ENCODE measurements at regions not wholly inside any gene's neighbourhood (a gene's known extent, or its start where the extent isn't known, plus 50 kb on each side); places are given as distances from the start of the nearest gene placed in this dataset.

- TF ChIP-seq XRCC4 (IDR thresholded peaks at IDR 0.05; ENCODE audit: extremely low read depth, insufficient read depth, insufficient read length) (no peak), ETS2 (tag; IDR thresholded peaks at IDR 0.05; ENCODE audit: borderline replicate concordance, poor library complexity, severe bottlenecking) (no peak), HMGN3 (IDR thresholded peaks at IDR 0.05; ENCODE audit: borderline replicate concordance, extremely low read depth, insufficient read length, low read depth, low read length) (no peak), HDAC3 (IDR thresholded peaks at IDR 0.05; ENCODE audit: borderline replicate concordance, partially characterized antibody) (no peak), YBX1 (IDR thresholded peaks at IDR 0.05) (no peak)
Measured at GRCh38 chr6:168385858-168386735, 54.9 kb upstream of the SMOC2 start (continued).

- Histone ChIP-seq H3K27me3 (ENCODE audit: control insufficient read depth in 2 of 2, insufficient read depth in 2 of 2, low read length in 2 of 2) (peaks cover 9 to 58% of the 10 kb centered on the region in 2 experiments; a peak in 4 of 5 replicates), H3K27ac (ENCODE audit: extremely low read depth, low read depth, low read length) (no peak overlapping the region; the same call in 2 of the 3 replicates), H3K4me1 (replicated peaks in 1 of 2; ENCODE audit: control insufficient read depth in 2 of 2, insufficient read depth in 2 of 2, low read length in 2 of 2) (no peaks in the 10 kb centered on the region), H3K36me3 (ENCODE audit: control insufficient read depth, insufficient read depth, low read length) (no peaks in the 10 kb centered on the region), H3K79me2 (ENCODE audit: control insufficient read depth, insufficient read depth, low read length) (no peaks in the 10 kb centered on the region), H4K20me1 (replicated peaks; ENCODE audit: control insufficient read depth, insufficient read depth, low read length) (0 out of 2 replicates have a peak, but pooled peaks cover 13% of the 10 kb centered on the region), H3K9me3 (replicated peaks; ENCODE audit: control insufficient read depth, insufficient read depth, low read depth, low read length) (peaks cover 11% of the 10 kb centered on the region; the same call in 1 of the 2 replicates), H3K4me2 (ENCODE audit: insufficient read depth, low read length) (no peak overlapping the region), H2AFZ (ENCODE audit: low read depth, low read length) (no peak overlapping the region), H3K9me1 (ENCODE audit: control insufficient read depth, insufficient read depth, low read length) (no peaks in the 10 kb centered on the region), H3K9ac (ENCODE audit: insufficient read depth in 1 of 2, low read depth in 2 of 2, low read length in 2 of 2) (no peak overlapping the region), H3K4me3 (no peak overlapping the region)
- ATAC-seq = no peak
- ChIA-PET POLR2A (no interaction called here), CTCF (ENCODE audit: low intra/inter-chr PET ratio) (no interaction called here)
- FAIRE-seq = no peak
- intact Hi-C loops (cut with micrococcal nuclease) = no loop called here
- WGBS (ENCODE audit: insufficient coverage, low coverage, missing lambda C conversion rate) = under 1% methylated on average over 9 of the region's 9 CpGs
- DNase-seq (ENCODE audit: extremely low read depth in 1 of 4, low spot score in 3 of 4) = no peak
- no TSS peak for BruUV-seq (replicated peaks)
- in situ Hi-C loops (cut with MboI) = no loop called here
- TF ChIP-seq HMGXB4 (CRISPR knock-in tag; IDR thresholded peaks at IDR 0.05) (no peak), KDM5B (IDR thresholded peaks at IDR 0.05; ENCODE audit: insufficient replicate concordance, low read depth, low read length) (no peak), SRSF3 (IDR thresholded peaks at IDR 0.05; ENCODE audit: insufficient read depth, low read length) (no peak), HDAC6 (IDR thresholded peaks at IDR 0.05; ENCODE audit: low read depth, low read length) (no peak), SMARCA5 (IDR thresholded peaks at IDR 0.05) (no peak), ZBTB33 (CRISPR knock-in tag; IDR thresholded peaks at IDR 0.05) (no peak), ATF7 (IDR thresholded peaks at IDR 0.05) (no peak), CHCHD3 (CRISPR knock-in tag; IDR thresholded peaks at IDR 0.05) (no peak), ZBTB26 (CRISPR knock-in tag; IDR thresholded peaks at IDR 0.05) (no peak)
Measured at GRCh38 chr6:168386973-168387372, 54.0 kb upstream of the SMOC2 start.
